Loucy (cell line): ENCODE measurements at regions not wholly inside any gene's neighbourhood (a gene's known extent, or its start where the extent isn't known, plus 50 kb on each side); places are given as distances from the start of the nearest gene placed in this dataset.

ENCODE experiments used
- CTCF ChIP-seq: fragments of 200-600 bp; sonication (generic); conservative IDR thresholded peaks from 2 replicates; pipeline ENCODE4 v1.5.1; 2014; ENCODE audit warnings: mild to moderate bottlenecking, antibody characterized with exemption, low read length
- EZH2phosphoT487 ChIP-seq: fragments of 200-600 bp; IDR thresholded peaks from 2 replicates; pipeline ENCODE4 v1.6.1; 2018; ENCODE audit warnings: antibody characterized with exemption, mild to moderate bottlenecking, moderate library complexity, borderline replicate concordance

- no peak for TF ChIP-seq CTCF
- TF ChIP-seq EZH2phosphoT487 = no peak
Measured at GRCh38 chr11:96483374-96483955, 93.7 kb downstream of the JRKL start.
